Neural cell (in vitro differentiated cells): ENCODE measurements at regions not wholly inside any gene's neighbourhood (a gene's known extent, or its start where the extent isn't known, plus 50 kb on each side); places are given as distances from the start of the nearest gene placed in this dataset.

Experiments
- H2AFZ ChIP-seq: fragments of 200-600, 300-800 bp; sonication (generic), shearing (Covaris generic); 2 replicates; pipeline ENCODE4 v1.6.0; 2014; ENCODE audit warnings: low read depth, mild to moderate bottlenecking, antibody characterized with exemption, low read length, moderate library complexity
- H3F3A ChIP-seq: fragments of 200-600 bp; shearing (Covaris generic); 2 replicates; pipeline ENCODE4 v1.6.1; 2016; ENCODE audit warnings: mild to moderate bottlenecking, moderate library complexity, mixed read lengths, antibody characterized with exemption, low read length; ENCODE audit not compliant: insufficient read depth, poor library complexity, severe bottlenecking
- H3K27ac ChIP-seq: fragments of 200-600, 300-800 bp; sonication (generic), shearing (Covaris generic); 2 replicates; pipeline ENCODE4 v1.5.1; 2014; ENCODE audit warnings: mild to moderate bottlenecking, low read length, moderate library complexity
- H3K27me3 ChIP-seq: fragments of 300-800, 200-600 bp; sonication (generic), shearing (Covaris generic); 2 replicates; pipeline ENCODE4 v1.6.0; 2014; ENCODE audit warnings: mild to moderate bottlenecking, low read depth, low read length, moderate library complexity; ENCODE audit not compliant: insufficient read depth
- H3K36me3 ChIP-seq: fragments of 300-800, 200-600 bp; sonication (generic), shearing (Covaris generic); 2 replicates; pipeline ENCODE4 v1.5.1; 2014; ENCODE audit warnings: mild to moderate bottlenecking, antibody characterized with exemption, low read length, moderate library complexity; ENCODE audit not compliant: insufficient read depth
- H3K4me2 ChIP-seq: fragments of 300-800, 200-600 bp; sonication (generic), shearing (Covaris generic); 2 replicates; pipeline ENCODE4 v1.6.0; 2014; ENCODE audit warnings: mild to moderate bottlenecking, low read length
- H3K4me3 ChIP-seq: fragments of 300-800, 200-600 bp; sonication (generic), shearing (Covaris generic); 2 replicates; pipeline ENCODE4 v1.5.1; 2014; ENCODE audit warnings: mild to moderate bottlenecking, low read length, moderate library complexity
- H3K79me2 ChIP-seq: fragments of 200-600 bp; shearing (Covaris generic); replicated peaks from 2 replicates; pipeline ENCODE4 v1.6.0; 2014; ENCODE audit warnings: mild to moderate bottlenecking, low read length, moderate library complexity; ENCODE audit not compliant: insufficient read depth
- H3K9ac ChIP-seq: fragments of 300-800, 200-600 bp; sonication (generic), shearing (Covaris generic); 2 replicates; pipeline ENCODE4 v1.6.1; 2016; ENCODE audit warnings: mild to moderate bottlenecking, low read length, mixed read lengths
- H3K9me2 ChIP-seq: fragments of 200-600 bp; shearing (Covaris generic); 2 replicates; pipeline ENCODE4 v1.6.1; 2016; ENCODE audit warnings: mild to moderate bottlenecking, low read length, mixed read lengths; ENCODE audit not compliant: insufficient read depth
- H3K9me3 ChIP-seq: fragments of 200-600, 300-800 bp; sonication (generic), shearing (Covaris generic); 2 replicates; pipeline ENCODE4 v1.6.1; 2016; ENCODE audit warnings: mild to moderate bottlenecking, mixed run types, low read length, moderate library complexity, mixed read lengths
- H4K20me1 ChIP-seq: fragments of 200-600 bp; shearing (Covaris generic); 2 replicates; pipeline ENCODE4 v1.6.1; 2016; ENCODE audit warnings: mild to moderate bottlenecking, mixed run types; ENCODE audit not compliant: insufficient read depth
- EP300 ChIP-seq: fragments of 450-650 bp; conservative IDR thresholded peaks from 2 replicates; pipeline ENCODE4 v1.6.1; 2014; ENCODE audit warnings: antibody characterized with exemption, mild to moderate bottlenecking, moderate library complexity; ENCODE audit not compliant: poor library complexity, severe bottlenecking
- EZH2 ChIP-seq: fragments of 200-600, 300-800 bp; shearing (Covaris generic), sonication (generic); IDR thresholded peaks from 2 replicates; pipeline ENCODE4 v1.6.1; 2014; ENCODE audit warnings: antibody characterized with exemption, low read length, borderline replicate concordance, mild to moderate bottlenecking; ENCODE audit not compliant: insufficient read depth, poor library complexity, severe bottlenecking
- MXI1 ChIP-seq: fragments of 450-650 bp; conservative IDR thresholded peaks from 2 replicates; pipeline ENCODE4 v1.6.1; 2014; ENCODE audit warnings: antibody characterized with exemption, mild to moderate bottlenecking; ENCODE audit not compliant: poor library complexity, severe bottlenecking
- POLR2AphosphoS5 ChIP-seq: IDR thresholded peaks from 2 replicates; pipeline ENCODE4 v1.6.1; 2012
- RAD21 ChIP-seq: fragments of 450-650 bp; conservative IDR thresholded peaks from 2 replicates; pipeline ENCODE4 v1.6.1; 2014; ENCODE audit warnings: antibody characterized with exemption, mild to moderate bottlenecking, moderate library complexity
- SMC3 ChIP-seq: fragments of 450-650 bp; conservative IDR thresholded peaks from 2 replicates; pipeline ENCODE4 v1.6.1; 2014; ENCODE audit warnings: antibody characterized with exemption, mild to moderate bottlenecking, moderate library complexity; ENCODE audit not compliant: poor library complexity
- TAF1 ChIP-seq: IDR thresholded peaks from 2 replicates; pipeline ENCODE4 v1.6.1; 2012; ENCODE audit warnings: low read depth
- TF ChIP-seq, protein P1 (sequence below): IDR thresholded peaks from 2 replicates; pipeline ENCODE4 v1.6.1; 2012; ENCODE audit warnings: borderline replicate concordance
- TF ChIP-seq, protein P2 (sequence below): fragments of 450-650 bp; IDR thresholded peaks from 2 replicates; pipeline ENCODE4 v1.5.1; 2014; ENCODE audit warnings: antibody characterized with exemption, mild to moderate bottlenecking, moderate library complexity; ENCODE audit not compliant: poor library complexity, severe bottlenecking

DNA sequence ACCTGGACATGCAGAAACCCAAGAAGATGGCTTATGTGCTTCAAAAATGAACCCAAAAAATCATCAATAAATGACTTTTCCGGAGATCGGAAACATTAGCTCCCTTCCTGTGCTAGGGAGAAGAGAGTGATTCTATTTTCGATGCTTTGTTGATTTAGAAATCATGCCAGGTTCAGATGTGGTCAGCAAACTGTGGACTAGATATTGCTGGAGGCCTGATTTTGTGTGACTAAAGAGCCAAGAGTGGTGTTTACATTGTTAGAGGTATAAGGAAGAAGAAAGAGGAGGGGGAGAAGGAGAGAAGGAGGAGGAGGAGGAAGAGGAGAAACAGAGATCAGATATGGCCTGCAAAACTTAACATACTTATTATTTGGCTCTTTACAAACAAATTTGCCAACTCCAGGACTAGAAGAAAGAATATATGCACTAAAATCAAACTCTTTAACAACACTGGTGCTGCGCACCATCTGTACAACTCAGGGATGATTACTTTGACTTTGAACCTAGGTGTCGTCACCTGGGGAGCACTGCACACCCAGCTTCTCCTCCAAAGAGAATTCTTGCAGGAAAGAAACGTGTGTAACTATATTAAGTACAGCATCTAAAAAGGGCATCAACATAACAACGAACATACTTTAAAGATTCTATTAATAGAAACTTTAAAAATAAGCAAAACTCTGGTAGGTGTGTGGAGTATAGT, 664.9 kb upstream of the LCORL start:
- Histone ChIP-seq H3K79me2 (no peaks in the 10 kb centered on the region), H3K27ac (no peak overlapping the region), H3K36me3 (no peaks in the 10 kb centered on the region), H3K9me3 (no peaks in the 10 kb centered on the region), H3F3A (no peaks in the 10 kb centered on the region), H3K9ac (no peak overlapping the region), H4K20me1 (no peaks in the 10 kb centered on the region), H3K9me2 (no peaks in the 10 kb centered on the region), H3K4me3 (no peak overlapping the region), H2AFZ (no peak overlapping the region), H3K27me3 (no peaks in the 10 kb centered on the region), H3K4me2 (no peak overlapping the region)
- TF ChIP-seq TAF1 (no peak), EZH2 (no peak), EP300 (no peak)
- TF ChIP-seq, protein P1, sequence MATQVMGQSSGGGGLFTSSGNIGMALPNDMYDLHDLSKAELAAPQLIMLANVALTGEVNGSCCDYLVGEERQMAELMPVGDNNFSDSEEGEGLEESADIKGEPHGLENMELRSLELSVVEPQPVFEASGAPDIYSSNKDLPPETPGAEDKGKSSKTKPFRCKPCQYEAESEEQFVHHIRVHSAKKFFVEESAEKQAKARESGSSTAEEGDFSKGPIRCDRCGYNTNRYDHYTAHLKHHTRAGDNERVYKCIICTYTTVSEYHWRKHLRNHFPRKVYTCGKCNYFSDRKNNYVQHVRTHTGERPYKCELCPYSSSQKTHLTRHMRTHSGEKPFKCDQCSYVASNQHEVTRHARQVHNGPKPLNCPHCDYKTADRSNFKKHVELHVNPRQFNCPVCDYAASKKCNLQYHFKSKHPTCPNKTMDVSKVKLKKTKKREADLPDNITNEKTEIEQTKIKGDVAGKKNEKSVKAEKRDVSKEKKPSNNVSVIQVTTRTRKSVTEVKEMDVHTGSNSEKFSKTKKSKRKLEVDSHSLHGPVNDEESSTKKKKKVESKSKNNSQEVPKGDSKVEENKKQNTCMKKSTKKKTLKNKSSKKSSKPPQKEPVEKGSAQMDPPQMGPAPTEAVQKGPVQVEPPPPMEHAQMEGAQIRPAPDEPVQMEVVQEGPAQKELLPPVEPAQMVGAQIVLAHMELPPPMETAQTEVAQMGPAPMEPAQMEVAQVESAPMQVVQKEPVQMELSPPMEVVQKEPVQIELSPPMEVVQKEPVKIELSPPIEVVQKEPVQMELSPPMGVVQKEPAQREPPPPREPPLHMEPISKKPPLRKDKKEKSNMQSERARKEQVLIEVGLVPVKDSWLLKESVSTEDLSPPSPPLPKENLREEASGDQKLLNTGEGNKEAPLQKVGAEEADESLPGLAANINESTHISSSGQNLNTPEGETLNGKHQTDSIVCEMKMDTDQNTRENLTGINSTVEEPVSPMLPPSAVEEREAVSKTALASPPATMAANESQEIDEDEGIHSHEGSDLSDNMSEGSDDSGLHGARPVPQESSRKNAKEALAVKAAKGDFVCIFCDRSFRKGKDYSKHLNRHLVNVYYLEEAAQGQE = no peak

DNA sequence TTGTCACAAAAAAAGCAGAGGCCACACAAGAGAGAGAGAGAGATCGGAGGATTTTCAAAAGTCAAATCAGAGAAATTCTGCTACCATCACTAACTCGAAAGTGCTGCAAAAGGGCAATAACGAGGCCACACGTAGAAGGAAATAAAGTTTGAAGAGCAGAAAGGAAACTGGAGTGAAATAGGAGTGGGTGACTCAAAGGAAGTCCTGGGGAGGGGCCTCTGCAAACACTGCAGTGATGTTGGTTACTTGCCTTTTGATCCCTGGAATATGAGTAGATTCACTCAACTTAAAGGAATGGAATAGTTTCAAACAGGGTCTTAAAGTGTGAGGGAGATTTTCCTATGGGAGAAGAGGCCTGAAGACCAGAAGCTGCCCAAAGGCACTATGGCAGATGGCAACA, 663.4 kb upstream of the LCORL start:
- H2AFZ ChIP-seq = no peak overlapping the region
- H3K9me2 ChIP-seq = no peaks in the 10 kb centered on the region
- H3K4me2 ChIP-seq = no peak overlapping the region
- no peaks in the 10 kb centered on the region for H3F3A ChIP-seq
- H3K9ac ChIP-seq = no peak overlapping the region
- no peak overlapping the region for H3K4me3 ChIP-seq
- H3K27ac ChIP-seq = no peak overlapping the region
- no peaks in the 10 kb centered on the region for H3K36me3 ChIP-seq
- TF ChIP-seq MXI1 (no peak), RAD21 (no peak), SMC3 (no peak)
- no peaks in the 10 kb centered on the region for H3K9me3 ChIP-seq
- H3K79me2 ChIP-seq = no peaks in the 10 kb centered on the region
- H4K20me1 ChIP-seq = no peaks in the 10 kb centered on the region
- no peaks in the 10 kb centered on the region for H3K27me3 ChIP-seq

DNA sequence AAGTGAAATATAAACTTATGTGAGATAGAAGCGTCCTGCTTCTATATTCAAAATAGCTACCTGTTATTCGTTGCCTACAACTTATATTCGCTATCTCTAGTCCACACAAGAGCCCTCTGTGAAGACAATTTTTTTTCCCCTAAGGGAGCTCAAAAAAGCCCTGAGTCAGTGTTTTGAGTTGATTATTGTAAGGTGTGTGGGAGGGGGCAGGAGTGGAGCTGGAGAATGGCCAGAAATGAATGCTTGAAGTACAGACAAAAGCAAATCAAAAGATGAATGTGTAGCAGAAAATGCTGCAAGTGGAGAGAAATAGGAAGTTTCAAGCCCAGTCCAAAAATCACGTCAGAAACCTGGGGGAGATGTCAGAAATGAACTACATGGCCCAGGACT, 655.0 kb upstream of the LCORL start:
- Histone ChIP-seq H3K27ac (no peak overlapping the region), H3K79me2 (no peaks in the 10 kb centered on the region), H2AFZ (no peak overlapping the region), H3K4me3 (no peak overlapping the region), H3K4me2 (no peak overlapping the region), H3K9me3 (no peaks in the 10 kb centered on the region), H3K27me3 (no peaks in the 10 kb centered on the region), H4K20me1 (no peaks in the 10 kb centered on the region), H3K36me3 (no peaks in the 10 kb centered on the region), H3K9ac (no peak overlapping the region), H3F3A (no peaks in the 10 kb centered on the region), H3K9me2 (no peaks in the 10 kb centered on the region)
- TF ChIP-seq RAD21 (no peak), MXI1 (no peak), EZH2 (no peak), SMC3 (no peak), POLR2AphosphoS5 (no peak), EP300 (no peak)
- TF ChIP-seq, protein P1 = no peak
- TF ChIP-seq, protein P2, sequence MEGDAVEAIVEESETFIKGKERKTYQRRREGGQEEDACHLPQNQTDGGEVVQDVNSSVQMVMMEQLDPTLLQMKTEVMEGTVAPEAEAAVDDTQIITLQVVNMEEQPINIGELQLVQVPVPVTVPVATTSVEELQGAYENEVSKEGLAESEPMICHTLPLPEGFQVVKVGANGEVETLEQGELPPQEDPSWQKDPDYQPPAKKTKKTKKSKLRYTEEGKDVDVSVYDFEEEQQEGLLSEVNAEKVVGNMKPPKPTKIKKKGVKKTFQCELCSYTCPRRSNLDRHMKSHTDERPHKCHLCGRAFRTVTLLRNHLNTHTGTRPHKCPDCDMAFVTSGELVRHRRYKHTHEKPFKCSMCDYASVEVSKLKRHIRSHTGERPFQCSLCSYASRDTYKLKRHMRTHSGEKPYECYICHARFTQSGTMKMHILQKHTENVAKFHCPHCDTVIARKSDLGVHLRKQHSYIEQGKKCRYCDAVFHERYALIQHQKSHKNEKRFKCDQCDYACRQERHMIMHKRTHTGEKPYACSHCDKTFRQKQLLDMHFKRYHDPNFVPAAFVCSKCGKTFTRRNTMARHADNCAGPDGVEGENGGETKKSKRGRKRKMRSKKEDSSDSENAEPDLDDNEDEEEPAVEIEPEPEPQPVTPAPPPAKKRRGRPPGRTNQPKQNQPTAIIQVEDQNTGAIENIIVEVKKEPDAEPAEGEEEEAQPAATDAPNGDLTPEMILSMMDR = no peak
